ENCODE measurements at regions not wholly inside any gene's neighbourhood (a gene's known extent, or its start where the extent isn't known, plus 50 kb on each side); places are given as distances from the start of the nearest gene placed in this dataset.

DNA sequence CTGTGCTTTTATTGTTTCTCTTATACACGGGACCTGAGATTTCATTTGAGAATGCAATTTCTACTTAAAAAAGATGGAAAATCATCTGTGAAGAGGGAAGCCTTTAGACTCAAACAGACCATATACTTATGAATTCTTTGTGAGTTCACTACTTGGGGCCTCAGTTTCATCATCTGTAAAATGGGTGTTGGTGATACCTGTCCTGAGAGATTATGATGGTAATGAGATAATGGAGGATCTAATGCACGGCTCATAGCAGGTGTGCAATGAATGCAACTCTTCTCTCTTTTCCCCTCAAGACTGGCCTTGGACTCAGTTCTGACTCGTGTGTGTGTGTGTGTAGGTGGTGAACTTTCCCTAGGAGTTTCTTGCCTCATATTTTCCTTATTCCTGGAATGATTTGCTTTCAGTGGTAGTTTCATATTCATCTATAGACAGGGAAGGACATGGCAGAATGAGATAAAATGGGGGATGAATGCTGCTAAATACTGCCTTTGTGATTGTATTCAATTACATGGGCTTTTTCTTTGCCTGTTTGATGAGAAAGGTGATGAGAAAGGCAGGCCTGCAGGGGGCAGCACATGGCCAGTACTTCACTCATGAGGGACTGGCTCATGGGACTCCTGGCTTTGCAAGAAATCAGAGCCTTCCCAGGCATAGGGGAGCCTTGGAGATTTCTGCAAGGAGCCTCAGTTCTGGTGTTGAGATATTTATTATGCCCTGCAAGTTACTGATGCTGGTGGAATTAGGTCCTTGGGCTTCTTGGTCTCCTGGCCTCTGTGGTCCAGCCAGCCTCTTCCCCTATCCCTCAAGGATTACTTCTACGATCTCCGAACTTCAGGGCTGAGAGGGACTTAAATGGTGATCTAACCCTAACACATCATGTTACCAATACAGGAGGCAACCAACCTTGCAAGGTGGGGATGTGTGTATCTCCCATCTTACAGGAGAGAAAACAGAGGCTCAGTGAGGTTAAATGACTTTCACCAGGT lies 70.7 kb downstream of the RPLP1 start:
- TF ChIP-seq, protein P1, sequence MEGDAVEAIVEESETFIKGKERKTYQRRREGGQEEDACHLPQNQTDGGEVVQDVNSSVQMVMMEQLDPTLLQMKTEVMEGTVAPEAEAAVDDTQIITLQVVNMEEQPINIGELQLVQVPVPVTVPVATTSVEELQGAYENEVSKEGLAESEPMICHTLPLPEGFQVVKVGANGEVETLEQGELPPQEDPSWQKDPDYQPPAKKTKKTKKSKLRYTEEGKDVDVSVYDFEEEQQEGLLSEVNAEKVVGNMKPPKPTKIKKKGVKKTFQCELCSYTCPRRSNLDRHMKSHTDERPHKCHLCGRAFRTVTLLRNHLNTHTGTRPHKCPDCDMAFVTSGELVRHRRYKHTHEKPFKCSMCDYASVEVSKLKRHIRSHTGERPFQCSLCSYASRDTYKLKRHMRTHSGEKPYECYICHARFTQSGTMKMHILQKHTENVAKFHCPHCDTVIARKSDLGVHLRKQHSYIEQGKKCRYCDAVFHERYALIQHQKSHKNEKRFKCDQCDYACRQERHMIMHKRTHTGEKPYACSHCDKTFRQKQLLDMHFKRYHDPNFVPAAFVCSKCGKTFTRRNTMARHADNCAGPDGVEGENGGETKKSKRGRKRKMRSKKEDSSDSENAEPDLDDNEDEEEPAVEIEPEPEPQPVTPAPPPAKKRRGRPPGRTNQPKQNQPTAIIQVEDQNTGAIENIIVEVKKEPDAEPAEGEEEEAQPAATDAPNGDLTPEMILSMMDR (IDR thresholded peaks at IDR 0.05): peak in 1 of 3 donors; percentile 75
- ATAC-seq (ENCODE audit: low FRiP score) (no peak), DNase-seq (ENCODE audit: low spot score) (peak; percentile 62)

DNA sequence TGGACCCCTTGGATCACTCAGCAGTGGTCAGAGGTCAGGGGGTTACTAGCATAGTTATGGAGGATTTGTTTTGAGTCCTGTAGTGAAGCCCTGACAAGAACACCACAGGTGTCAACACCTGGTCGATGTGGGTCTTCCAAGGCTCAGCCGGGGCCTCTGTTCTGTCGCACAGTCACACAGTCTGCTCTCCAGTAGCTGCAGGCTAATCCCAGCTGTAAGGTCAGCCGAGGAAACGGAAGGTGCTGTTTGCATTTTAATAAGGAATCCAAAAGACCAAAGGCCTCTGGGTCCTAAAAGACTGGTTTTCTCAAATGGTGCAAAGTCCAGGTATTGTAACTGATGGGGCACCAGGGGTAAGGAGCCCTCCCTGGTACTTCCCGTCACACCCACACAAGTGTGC lies 71.7 kb downstream of the RPLP1 start:
- DNase-seq (ENCODE audit: low spot score) (no peak), ATAC-seq (ENCODE audit: low FRiP score) (no peak)
- TF ChIP-seq, protein P1 (IDR thresholded peaks at IDR 0.05): no peak

DNA sequence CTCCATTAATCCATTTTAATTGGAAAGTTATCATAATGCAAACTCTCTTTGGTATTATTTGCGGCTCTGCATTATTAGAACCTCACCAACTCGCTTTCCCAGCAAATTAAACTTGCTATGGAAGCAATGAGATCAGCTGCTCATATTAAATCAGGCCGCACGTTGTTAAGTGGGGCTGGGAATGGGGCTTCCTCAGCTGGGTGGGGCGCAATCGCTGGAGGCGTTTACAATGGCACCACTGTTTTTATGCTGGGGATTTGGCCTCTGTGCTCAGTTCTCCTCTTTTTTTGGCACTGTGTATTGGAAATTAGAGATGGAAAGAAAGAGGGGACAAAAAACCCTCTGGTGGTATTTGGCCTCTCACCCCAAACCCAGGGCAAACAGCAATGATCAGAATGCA lies 72.2 kb downstream of the RPLP1 start:
- ATAC-seq (ENCODE audit: low FRiP score) (no peak), DNase-seq (ENCODE audit: low spot score) (no peak)
- TF ChIP-seq, protein P1 (IDR thresholded peaks at IDR 0.05): no peak

DNA sequence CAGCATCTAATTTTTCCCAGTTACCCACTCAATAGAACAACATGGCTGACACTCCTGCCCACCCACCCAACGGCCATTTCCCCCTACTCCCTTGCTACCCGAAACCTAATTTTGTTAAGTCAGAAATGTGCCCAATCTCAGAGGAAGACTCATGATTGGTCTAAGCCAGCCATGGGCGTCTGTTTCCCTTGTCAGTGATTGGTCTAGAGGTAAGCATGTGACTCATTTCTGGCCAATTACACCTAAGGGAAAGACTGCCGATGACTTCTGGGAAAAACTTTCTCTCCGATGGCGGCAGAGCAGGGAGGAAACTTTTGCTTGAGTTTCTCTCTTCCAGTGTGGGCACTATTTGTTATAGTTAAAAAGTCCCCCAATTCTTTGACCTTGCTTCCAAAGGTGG lies 72.9 kb downstream of the RPLP1 start:
- DNase-seq (ENCODE audit: low spot score): no peak
- TF ChIP-seq, protein P1 (IDR thresholded peaks at IDR 0.05): no peak
- no peak for ATAC-seq (ENCODE audit: low FRiP score)

DNA sequence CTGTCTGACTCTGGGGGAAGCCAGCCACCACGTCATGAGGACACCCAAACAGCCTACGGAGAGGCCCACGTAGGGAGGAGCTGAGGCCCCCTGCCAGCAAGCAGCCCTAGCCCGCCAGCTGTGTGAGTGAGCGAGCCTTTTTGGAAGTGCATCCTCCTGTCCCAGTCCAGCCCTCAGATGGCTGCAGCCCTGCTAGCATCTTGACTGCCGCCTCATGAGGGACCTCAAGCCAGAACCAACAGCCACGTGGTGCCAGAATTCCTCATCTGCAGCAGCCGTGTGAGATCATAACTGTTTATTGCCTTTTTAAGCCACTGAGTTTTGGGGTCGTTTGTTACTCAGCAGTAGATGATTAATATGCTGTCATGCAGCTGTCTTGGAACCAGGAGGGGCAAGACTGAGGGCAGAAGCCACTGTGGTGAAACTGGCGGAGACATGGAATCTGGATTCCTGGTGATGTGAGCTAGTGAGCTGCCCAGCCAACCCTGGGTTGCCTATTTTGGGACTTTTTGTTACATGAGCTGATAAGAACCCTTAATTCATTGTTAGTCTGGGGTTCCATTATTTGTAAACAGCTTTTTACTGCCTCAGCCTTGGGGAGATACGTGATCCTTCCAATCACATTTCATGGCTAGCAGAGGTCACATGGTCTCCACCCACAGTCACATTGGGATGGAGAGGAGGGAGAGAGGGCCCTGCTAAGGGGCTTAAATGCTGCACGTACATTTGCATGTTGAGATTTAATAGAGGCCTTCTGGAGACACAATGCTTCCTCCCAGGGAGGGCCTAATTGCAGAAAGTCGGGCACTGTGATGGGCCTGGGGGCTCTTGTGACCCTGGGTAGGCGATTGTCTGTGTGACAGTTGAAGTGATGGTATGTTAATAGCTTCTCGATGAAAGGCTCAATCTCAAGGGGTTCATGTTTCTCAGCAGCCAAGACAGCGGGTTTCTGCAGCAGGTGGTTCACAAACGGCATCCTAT lies 73.8 kb downstream of the RPLP1 start:
- TF ChIP-seq, protein P1 (IDR thresholded peaks at IDR 0.05): no peak
- ATAC-seq (ENCODE audit: low FRiP score) (no peak), DNase-seq (ENCODE audit: low spot score) (no peak)

DNA sequence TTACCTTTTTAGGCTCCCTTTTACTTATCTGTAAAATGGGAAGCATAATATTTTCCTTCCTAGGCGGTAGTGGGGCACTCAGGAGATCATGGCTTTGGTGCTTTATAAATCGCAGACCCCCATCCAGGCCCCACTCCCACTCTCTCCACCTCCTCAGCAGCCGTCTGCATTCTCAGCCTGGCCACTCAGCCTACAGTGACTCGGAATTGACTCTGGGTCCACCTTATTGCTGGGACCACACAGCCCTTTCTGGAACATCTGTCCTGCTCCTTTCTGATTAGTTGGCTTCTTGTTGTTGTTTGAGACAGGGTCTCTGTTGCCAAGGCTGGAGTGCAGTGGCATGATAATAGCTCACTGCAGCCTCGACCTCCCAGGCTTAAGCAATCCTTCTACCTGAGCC lies 76.5 kb downstream of the RPLP1 start:
- DNase-seq (ENCODE audit: low spot score) (no peak), ATAC-seq (ENCODE audit: low FRiP score) (no peak)
- TF ChIP-seq, protein P1 (IDR thresholded peaks at IDR 0.05): no peak
